ENCODE measurements at regions not wholly inside any gene's neighbourhood (a gene's known extent, or its start where the extent isn't known, plus 50 kb on each side); places are given as distances from the start of the nearest gene placed in this dataset.

DNA sequence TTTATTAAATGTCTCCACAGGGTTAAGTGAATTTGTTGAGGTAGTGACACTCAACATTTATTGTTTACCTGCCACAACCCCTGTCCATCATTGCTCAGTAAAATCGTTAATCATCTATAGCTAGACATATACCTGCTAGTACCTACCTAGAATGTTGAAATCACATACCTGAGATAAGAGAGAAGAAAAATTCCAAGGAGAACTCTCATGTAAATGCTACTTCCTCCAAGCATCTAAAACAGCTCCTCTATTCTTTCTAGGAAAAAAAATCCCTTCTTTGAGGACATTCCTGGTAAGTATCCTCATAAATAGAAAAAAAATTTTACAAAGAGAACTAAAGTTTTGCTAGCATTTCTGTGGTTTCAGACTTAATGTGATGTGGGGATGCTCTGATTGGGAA is 325.1 kb downstream of the DAD1 start:
- TF ChIP-seq YY1 (IDR thresholded peaks at IDR 0.05; ENCODE audit: insufficient read depth, insufficient read length), result no peak
- TF ChIP-seq ZNF274 (IDR thresholded peaks at IDR 0.05; ENCODE audit: low read depth, low read length), result no peak

Measured in NT2/D1 (cell line).